GM10266 (cell line): ENCODE measurements at regions not wholly inside any gene's neighbourhood (a gene's known extent, or its start where the extent isn't known, plus 50 kb on each side); places are given as distances from the start of the nearest gene placed in this dataset.

ENCODE experiments used
- DNase-seq: peaks from one replicate; pipeline ENCODE4 v3.0.0; 2012; ENCODE audit errors: extremely low spot score
- TF ChIP-seq, protein P1 (sequence below): IDR thresholded peaks from 2 replicates; pipeline ENCODE4 v1.5.1; 2012; ENCODE audit warnings: mild to moderate bottlenecking, low read depth; ENCODE audit not compliant: control insufficient read depth, insufficient read depth; ENCODE audit errors: missing control alignments

DNA sequence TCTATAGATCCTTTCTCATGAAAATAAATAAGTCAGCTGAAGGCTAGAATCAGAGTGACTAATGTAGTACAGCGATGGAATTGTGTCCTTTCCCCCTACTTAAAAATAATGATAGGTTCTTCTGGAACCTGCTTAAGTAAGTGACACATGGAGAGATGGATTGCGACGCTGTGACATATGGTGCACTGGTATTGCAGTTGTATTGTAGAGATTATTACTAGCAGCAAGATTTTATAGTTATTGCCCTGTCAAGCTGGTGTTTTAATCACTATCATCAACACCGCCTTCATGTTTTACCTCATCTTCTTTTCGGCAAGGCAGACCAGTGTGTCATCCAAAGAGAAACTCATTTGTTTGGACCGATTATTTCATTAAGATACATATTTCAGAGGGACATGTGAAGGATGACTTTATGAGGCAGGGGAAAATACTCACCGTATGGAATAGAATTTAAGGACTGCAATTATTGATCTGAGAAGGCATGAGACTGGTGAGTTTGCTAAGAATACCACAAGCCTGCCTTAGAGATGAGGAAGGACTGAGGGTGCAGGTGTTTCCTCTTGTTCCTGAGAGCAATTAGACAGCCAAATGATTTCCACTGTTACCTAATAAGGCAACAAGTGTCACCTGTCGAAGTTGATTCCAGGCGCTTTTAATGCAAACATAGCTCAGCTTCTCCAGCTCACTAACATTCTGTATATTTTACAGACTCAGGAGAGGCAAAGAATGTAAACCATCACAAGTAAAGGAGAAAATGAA lies 1855.5 kb downstream of the MAT2B start:
- DNase-seq, result no peak
- TF ChIP-seq, protein P1, sequence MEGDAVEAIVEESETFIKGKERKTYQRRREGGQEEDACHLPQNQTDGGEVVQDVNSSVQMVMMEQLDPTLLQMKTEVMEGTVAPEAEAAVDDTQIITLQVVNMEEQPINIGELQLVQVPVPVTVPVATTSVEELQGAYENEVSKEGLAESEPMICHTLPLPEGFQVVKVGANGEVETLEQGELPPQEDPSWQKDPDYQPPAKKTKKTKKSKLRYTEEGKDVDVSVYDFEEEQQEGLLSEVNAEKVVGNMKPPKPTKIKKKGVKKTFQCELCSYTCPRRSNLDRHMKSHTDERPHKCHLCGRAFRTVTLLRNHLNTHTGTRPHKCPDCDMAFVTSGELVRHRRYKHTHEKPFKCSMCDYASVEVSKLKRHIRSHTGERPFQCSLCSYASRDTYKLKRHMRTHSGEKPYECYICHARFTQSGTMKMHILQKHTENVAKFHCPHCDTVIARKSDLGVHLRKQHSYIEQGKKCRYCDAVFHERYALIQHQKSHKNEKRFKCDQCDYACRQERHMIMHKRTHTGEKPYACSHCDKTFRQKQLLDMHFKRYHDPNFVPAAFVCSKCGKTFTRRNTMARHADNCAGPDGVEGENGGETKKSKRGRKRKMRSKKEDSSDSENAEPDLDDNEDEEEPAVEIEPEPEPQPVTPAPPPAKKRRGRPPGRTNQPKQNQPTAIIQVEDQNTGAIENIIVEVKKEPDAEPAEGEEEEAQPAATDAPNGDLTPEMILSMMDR, result no peak

DNA sequence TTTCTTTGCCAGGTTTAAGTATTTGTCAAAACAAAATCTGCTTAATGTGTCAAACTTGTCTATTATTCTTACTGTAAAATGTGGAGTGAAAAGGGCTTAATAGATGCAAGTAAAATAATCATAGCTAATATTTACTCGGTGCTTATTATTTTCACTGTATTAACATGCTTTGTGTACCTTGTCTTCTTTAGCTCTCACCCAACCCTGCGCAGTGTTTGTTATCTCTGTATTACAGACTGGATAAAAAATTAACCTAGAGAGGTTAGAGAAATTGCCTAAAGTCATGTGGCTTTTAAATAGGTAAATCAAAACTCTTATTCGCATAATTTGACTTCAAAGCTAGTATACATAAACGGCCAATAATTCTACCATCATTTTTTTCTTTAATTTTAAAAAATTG lies 1864.8 kb downstream of the MAT2B start:
- no peak for DNase-seq
- TF ChIP-seq, protein P1, result no peak

DNA sequence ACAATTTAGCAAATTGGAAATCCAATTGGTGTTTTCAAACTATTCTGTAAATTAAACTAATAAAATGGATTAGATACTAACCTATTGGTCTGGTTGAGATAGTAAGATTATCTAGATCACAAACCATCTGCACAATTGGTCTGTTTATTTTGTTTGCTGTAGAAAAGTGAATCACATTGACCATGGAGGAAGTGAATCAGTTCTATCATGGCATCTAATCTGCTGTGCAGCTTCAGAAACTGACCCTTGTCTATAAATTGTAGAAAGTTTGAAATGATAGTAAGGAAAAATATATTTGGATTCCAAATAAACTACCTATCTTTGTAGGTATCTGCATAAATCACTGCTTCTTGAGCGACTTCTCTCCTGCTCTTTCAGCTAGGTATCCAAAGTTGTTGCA lies 1865.4 kb downstream of the MAT2B start:
- TF ChIP-seq, protein P1, result no peak
- no peak for DNase-seq

DNA sequence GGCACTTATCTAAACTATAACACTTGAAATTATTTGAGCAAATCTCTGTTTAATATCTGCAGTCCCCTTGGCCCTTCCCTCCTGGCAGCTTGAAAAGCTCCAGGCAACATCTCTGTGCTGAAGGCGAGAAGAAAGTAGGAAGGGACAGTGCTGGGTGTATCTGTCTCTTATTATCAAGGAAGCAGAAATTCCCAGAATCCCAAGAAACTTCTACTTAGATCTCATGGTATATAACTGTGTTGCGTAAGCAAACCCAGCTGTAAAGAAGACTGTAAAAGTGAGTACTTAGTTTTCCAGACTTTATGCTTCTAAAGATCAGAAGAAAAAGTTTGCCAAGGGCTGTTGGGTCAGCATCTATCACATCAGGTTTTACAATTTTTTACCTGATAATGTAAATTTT lies 1869.8 kb downstream of the MAT2B start:
- DNase-seq, result no peak
- TF ChIP-seq, protein P1, result no peak

DNA sequence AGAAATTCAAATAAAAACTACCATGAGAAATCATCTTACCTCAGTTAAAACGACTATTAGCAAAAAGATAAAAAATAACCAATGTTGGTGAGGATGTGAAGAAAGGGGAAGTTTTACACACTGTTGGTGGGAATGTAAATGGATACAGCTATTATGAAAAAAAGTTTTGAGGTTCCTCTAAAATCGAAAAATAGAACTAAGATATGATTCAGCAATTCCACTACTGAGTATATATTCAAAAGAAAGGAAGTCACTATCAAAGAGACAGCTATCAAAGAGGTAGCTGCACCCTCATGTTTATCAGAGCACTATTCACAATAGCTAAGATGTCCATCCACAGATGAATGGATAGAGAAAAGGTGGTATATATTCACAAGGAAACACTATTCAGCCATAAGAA lies 1888.4 kb downstream of the MAT2B start:
- no peak for DNase-seq
- TF ChIP-seq, protein P1, result no peak

DNA sequence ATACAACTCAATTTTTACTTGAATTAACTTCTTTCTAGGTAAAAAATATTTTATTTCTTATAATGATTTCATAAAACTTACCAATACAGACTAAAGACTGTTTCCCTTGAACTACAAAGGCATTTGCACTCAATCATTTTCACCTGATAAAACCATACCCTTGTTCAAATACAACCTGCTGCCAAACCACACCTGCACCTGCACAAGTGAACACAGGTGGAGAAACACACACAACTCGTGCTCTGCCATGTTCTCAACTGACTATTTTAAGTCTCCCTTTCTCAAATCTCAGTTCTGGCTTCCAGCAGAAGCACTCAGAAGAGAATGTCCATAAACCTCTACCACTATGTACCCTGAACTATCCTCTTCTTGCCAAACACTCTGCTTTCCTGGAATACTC lies 1892.1 kb downstream of the MAT2B start:
- TF ChIP-seq, protein P1, result no peak
- DNase-seq, result no peak

DNA sequence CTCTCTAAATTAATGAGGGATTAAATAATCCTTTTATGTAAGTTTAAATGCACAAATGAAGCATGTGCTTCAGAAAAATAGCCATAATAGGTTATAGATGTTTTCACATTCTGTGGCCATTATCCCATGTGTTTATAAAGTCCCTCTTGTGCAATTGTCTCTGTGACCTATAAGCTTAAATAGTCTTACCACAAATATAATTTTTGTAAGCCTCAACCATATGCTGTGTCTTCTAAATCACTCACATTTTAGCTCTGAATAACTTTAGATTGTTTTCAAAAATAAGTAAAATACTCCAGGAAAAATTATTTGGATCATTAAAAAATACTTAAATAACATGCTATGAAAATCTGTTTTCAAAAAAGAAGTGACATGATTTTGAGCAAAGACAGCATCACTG lies 1894.7 kb downstream of the MAT2B start:
- no peak for DNase-seq
- TF ChIP-seq, protein P1, result no peak
